ENCODE measurements at regions not wholly inside any gene's neighbourhood (a gene's known extent, or its start where the extent isn't known, plus 50 kb on each side); places are given as distances from the start of the nearest gene placed in this dataset.
A peak's percentile ranks its signal among the peaks of the same experiment; 100 is the strongest.
"Not testable (repeated sequence)": the region's sequence is repeated elsewhere in the genome, so short reads cannot be mapped to it uniquely, and the experiment has no call there.

DNA sequence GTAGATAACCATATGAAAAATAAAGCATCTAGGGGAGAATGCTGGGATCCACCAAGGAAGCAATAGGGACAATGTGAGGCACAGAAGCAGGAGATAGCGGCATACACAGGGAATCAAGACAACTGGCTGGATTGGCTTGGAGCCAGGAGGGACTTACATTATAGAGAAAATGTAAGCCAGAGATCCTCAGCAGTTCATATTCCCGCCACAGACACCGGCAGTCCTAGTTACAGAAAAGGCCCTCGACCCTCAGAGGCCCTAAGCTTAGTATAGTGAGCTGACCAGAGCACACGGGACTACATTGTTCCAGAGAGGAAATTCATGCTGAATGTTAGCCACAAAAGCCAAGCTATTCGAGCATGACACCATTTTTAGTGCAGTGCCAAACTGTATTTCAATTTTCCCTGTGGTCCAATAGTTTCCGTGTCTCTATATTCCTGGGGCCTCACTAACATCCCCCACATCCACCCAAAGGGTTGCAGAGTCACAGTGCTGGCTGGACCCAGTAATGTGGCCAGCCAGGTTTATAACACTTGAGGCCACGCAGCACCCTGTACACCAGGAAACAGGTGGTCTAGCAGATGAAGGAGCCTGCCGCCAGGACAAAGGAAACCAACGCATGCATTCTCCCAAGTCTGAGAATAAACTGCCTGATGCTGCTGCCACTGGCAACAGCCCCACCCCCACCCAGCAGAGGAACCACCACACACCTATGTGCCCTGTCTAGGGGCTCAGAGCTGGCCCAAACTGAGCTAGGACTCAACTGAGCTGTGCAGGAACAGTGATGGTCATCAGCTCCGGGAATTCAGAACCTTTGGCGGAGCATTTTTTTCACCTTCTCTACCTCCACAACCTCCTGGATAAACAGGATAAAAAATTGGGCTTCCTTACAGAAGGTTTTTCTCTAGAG, 693.2 kb upstream of the CHD1 start:
- no peaks in the 10 kb centered on the region for H3K4me1 Mint-ChIP-seq
- H3K9me3 Mint-ChIP-seq: peaks cover 10 to 11% of the 10 kb centered on the region in 2 donors
- DNase-seq (no peak), ATAC-seq (no peak)
- H3K4me3 Mint-ChIP-seq: no peak overlapping the region
- H3K27me3 Mint-ChIP-seq: no peaks in the 10 kb centered on the region
- no peak overlapping the region for H3K27ac Mint-ChIP-seq

DNA sequence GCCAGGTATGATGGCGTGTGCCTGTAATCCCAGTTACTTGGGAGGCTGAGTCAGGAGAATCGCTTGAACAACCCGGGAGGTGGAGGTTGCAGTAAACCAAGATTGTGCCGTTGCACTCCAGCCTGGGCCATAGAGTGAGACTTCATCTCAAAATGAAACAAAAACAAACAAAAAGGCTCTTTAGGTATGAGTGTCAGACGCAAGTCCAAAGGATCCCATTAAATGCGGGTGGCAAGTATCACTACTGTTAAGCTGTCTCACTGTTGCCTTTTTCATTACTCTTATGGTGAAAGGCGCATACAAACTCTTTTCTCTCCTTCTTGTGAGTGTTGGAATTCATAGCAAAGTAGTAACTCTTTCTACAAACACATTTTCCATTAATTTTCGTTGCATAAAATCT, 688.5 kb upstream of the CHD1 start:
- H3K4me1 Mint-ChIP-seq: no peaks in the 10 kb centered on the region
- no peaks in the 10 kb centered on the region for H3K27me3 Mint-ChIP-seq
- peaks cover 0 to 6% of the 10 kb centered on the region in 2 donors for H3K9me3 Mint-ChIP-seq
- ATAC-seq (no peak), DNase-seq (no peak)
- no peak overlapping the region for H3K4me3 Mint-ChIP-seq
- no peak overlapping the region for H3K27ac Mint-ChIP-seq

DNA sequence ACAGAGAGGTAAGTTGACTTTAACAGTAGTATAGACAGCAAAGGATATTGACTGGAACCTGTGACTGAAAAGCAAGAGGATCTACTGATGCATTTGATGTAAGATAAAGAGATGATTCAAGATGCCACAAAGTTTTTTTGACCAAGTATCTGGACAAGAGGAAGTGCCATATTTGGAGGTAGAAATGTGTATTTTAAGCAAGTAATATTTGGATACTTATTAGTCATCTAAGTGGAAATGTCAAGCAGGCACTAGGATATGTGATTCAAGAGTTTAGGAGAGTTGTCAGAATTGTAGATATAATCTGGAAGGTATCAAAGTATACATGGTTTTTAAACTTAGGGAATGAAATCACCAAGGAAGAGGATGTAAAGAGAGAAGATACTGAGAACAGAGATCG, 686.1 kb upstream of the CHD1 start:
- no peak for ATAC-seq
- H3K27me3 Mint-ChIP-seq: no peaks in the 10 kb centered on the region
- DNase-seq: no peak
- H3K4me3 Mint-ChIP-seq: no peak overlapping the region
- H3K27ac Mint-ChIP-seq: no peak overlapping the region
- H3K4me1 Mint-ChIP-seq: no peaks in the 10 kb centered on the region
- peaks cover 0 to 6% of the 10 kb centered on the region in 2 donors for H3K9me3 Mint-ChIP-seq

DNA sequence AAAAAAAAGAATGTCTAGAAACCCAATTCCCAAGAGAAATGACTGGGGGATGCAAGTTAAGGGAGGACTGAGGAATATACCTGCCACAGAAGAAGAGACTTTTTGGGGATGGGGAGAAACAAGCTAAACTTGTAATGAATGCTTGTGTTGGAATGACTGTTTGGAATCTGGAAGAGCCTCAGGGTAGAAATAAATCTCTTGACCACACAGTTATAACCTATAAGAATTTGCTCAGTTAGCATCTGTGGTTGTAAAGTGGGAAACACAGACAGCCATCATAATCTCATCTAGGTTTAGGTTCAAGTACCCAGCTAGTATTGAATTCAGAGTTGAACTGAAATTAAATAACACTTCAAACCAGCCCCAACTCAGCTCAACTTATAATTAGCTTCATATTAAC, 678.3 kb upstream of the CHD1 start:
- Mint-ChIP-seq H3K9me3 (no peaks in the 10 kb centered on the region), H3K27ac (no peak overlapping the region), H3K4me1 (no peaks in the 10 kb centered on the region), H3K27me3 (no peaks in the 10 kb centered on the region), H3K4me3 (no peak overlapping the region)
- ATAC-seq: no peak
- DNase-seq: no peak

DNA sequence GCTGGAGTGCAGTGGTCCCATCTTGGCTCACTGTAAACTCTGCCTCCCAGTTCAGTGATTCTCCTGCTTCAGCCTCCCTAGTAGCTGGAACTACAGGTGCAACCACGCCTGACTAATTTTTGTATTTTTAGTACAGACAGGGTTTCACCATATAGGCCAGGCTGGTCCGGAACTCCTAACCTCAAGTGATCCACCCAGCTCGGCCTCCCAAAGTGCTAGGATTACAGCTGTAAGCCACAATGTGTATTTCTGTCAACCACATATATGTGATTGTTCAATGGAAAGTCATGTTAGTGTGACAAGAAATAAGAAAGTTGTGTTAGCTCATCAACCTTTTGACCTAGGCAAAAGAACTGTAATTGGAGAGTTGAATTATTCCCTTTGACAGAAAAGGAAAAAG, 677.1 kb upstream of the CHD1 start:
- Mint-ChIP-seq H3K4me3 (no peak overlapping the region), H3K27ac (no peak overlapping the region), H3K27me3 (no peaks in the 10 kb centered on the region), H3K4me1 (no peaks in the 10 kb centered on the region), H3K9me3 (peaks cover 0 to 5% of the 10 kb centered on the region in 2 donors)
- ATAC-seq (no peak), DNase-seq (no peak)

DNA sequence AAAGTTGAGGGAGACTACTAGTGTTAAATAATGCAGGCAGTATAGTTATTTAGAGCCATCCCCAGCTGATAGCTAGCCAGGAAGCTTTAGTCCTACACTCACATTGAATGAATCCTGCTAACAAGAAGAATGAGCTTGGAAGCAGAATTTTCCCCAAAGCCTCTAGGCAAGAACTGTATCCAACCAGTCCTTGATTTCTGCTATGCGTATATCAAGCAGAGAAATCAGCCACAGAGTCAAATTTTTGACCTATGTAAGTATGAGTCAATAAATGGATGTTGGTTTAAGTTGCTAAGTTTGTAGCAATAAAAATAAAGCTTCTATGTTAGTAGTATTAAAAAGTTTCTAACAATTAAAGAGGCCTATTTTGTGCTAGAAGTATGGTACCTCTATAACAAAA, 672.1 kb upstream of the CHD1 start:
- no peak overlapping the region for H3K27ac Mint-ChIP-seq
- no peak overlapping the region for H3K4me3 Mint-ChIP-seq
- no peaks in the 10 kb centered on the region for H3K4me1 Mint-ChIP-seq
- ATAC-seq (no peak), DNase-seq (no peak)
- peaks cover 0 to 10% of the 10 kb centered on the region in 2 donors for H3K9me3 Mint-ChIP-seq
- H3K27me3 Mint-ChIP-seq: no peaks in the 10 kb centered on the region

DNA sequence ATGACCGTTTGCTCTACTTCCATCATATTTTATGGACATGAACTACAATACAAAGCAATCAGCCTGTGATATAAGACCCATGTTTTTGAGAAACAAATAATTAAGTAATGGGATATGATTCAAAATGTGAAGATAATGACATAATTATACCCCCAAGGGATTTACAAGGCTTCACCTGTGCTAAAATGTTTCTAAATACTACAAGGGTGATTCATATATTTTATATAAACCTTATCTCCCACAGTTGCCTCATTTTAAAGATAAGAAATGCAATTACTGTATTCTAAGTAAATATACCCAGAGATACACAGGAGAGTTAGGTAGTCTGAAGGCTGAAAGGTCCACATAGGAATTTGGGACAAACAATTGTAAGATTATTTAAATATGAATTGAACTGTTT, 662.0 kb upstream of the CHD1 start:
- ATAC-seq: no peak
- Mint-ChIP-seq H3K27me3 (no peaks in the 10 kb centered on the region), H3K27ac (no peak overlapping the region), H3K4me1 (no peaks in the 10 kb centered on the region), H3K4me3 (no peak overlapping the region), H3K9me3 (peaks cover 0 to 16% of the 10 kb centered on the region in 2 donors)
- no peak for DNase-seq

DNA sequence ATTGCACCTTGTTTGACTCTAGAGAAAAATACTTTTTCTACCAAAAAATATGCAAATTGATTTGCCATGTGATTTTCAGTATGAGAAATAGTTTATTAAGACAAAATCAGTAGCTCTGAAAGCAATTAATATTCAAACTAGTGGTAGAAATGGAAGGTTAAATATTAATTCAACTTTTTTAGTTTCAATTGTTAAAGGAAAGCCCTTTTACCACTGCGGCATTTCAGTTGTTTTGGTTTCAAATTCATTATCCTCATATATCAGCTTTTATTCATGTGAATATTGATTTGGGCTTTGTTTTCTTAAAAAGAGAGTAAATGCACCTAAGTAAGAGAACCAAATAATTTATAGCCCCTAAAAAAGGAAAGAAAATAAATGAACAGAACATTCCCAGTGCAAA, 660.6 kb upstream of the CHD1 start:
- Mint-ChIP-seq H3K9me3 (peaks cover 0 to 8% of the 10 kb centered on the region in 2 donors), H3K4me3 (no peak overlapping the region), H3K27me3 (no peaks in the 10 kb centered on the region), H3K4me1 (no peaks in the 10 kb centered on the region), H3K27ac (no peak overlapping the region)
- DNase-seq: no peak
- no peak for ATAC-seq

DNA sequence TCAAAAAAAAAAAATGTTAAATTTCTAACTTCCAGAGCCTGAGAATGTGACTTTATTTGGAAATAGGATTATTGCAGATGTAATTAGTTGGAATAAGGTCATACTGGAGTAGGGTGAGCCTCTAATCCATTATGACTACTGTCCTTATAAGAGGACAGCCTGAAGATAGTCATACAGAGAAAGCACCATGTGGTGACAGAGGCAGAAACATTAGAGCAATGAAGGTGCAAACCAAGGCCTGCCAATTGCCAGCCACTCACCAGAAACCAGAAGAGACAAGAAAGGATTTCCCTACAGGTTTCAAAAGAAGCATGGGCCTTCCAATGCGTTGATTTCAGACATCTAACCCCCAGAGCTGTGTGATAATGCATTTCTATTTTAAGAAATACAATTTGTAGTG, 659.2 kb upstream of the CHD1 start:
- H3K27me3 Mint-ChIP-seq: no peaks in the 10 kb centered on the region
- no peak for DNase-seq

DNA sequence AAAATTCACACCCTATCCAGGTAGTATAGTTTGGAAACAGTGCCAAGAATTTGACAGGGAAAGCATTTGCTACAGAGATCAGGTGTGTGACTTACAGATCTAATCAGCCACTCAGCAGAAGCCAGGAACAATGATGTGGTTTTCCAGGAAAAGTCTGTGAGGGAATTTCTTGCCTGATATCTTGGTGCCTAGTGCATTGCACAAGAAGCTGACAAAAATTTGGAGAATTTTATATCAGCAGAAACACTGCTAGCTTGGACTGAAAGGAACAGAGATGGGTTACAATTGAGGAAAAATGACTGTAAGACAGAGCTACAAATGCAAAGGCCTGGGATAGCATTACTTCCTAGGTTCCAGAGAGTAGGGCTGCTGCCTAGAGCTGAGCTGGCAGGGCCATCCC, 658.1 kb upstream of the CHD1 start:
- H3K9me3 Mint-ChIP-seq: no peaks in the 10 kb centered on the region
- ATAC-seq: no peak
- DNase-seq: no peak
- H3K4me1 Mint-ChIP-seq: no peaks in the 10 kb centered on the region
- H3K4me3 Mint-ChIP-seq: no peak overlapping the region
- no peaks in the 10 kb centered on the region for H3K27me3 Mint-ChIP-seq
- H3K27ac Mint-ChIP-seq: peak overlapping the region in 1 of 2 donors; percentile 77

More for the DNA sequence above, 659.2 kb upstream of the CHD1 start:
- Mint-ChIP-seq H3K9me3 (no peaks in the 10 kb centered on the region), H3K4me3 (no peak overlapping the region), H3K4me1 (no peaks in the 10 kb centered on the region), H3K27ac (no peak overlapping the region)
- ATAC-seq: no peak

DNA sequence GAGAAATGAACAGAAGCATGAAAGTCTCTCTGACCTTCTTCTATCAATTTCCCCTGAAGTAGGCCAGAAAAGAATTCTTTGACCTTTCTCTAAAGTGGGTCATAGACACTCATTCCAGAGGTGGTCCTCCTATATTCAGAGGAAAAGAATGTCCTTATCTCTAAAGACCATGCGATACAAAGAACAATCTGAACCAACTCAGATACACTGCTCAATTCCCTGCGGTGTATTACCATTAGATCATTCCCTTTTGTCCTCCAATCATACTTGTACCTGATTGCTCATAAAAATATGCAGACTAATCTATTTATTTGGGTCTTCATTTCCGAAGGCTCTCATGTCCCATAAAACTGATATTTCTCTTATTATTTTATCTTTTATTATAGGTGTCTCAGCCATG, 652.4 kb upstream of the CHD1 start:
- not testable (repeated sequence) for ATAC-seq, H3K27me3 Mint-ChIP-seq, H3K4me1 Mint-ChIP-seq, H3K4me3 Mint-ChIP-seq, DNase-seq, H3K27ac Mint-ChIP-seq, H3K9me3 Mint-ChIP-seq

DNA sequence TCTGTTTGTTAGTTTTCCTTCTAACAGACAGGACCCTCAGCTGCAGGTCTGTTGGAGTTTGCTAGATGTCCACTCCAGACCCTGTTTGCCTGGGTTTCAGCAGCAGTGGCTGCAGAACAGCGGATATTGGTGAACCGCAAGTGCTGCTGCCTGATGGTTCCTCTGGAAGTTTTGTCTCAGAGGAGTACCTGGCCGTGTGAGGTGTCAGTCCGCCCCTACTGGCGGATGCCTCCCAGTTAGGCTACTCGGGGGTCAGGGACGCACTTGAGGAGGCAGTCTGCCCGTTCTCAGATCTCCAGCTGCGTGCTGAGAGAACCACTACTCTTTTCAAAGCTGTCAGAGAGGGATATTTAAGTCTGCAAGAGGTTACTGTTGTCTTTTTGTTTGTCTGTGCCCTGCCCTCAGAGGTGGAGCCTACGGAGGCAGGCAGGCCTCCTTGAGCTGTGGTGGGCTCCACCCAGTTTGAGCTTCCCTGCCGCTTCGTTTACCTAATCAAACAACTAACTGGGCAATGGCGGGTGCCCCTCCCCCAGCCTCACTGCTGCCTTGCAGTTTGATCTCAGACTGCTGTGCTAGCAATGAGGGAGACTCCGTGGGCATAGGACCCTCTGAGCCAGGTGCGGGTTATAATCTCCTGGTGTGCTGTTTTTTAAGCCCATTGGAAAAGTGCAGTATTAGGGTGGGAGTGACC, 634.3 kb upstream of the CHD1 start:
- H3K4me1 Mint-ChIP-seq, H3K4me3 Mint-ChIP-seq, DNase-seq, H3K27ac Mint-ChIP-seq, H3K9me3 Mint-ChIP-seq, ATAC-seq, H3K27me3 Mint-ChIP-seq: not testable (repeated sequence)

DNA sequence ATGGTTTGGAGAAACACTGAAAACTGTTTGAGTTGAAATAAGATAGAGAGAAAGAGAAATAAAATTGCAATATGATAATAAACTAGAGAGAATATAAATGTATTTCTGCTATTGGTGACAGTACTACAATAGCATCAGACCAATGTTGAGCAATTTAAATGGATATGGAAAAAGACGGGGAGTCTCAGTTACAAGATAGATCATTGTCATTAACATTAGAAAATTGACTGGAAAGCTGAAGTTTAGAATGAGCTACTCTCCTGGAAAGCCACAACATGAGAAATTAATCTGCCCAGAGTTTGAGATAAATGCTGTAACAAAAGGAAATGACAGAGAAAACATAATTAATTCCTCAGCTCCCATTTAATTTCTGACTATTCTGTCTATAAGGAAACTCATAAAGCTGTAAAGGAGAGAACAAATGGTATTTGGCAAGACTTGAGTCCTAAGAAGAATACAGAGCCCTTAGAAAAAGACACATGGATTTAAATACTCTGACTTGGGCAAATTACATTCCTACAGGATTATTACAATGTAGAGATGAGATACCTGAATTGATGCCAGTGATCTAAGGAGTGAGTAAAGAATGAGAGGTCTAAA, 624.5 kb upstream of the CHD1 start:
- no peak overlapping the region for H3K4me3 Mint-ChIP-seq
- ATAC-seq: no peak
- H3K27me3 Mint-ChIP-seq: no peaks in the 10 kb centered on the region
- no peaks in the 10 kb centered on the region for H3K9me3 Mint-ChIP-seq
- no peak for DNase-seq
- H3K4me1 Mint-ChIP-seq: no peaks in the 10 kb centered on the region
- no peak overlapping the region for H3K27ac Mint-ChIP-seq

DNA sequence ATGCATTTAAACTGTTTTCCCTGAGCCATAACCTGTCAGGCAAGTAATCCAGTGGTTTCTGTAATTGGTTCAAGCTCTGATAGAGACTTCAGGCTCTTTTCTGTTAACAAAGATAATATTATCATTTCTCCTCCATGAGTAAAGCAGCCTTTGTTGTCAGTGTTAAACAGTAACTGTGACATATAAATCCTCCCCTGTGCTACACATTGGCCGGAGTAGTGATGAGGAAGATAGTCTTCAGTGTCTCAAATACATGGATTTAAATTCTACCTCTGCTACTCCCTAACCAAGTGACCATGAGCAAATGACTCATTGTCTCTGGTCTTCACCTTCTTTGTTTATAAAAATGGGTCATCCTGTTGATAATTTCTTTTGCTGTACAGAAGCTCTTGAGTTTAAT, 615.5 kb upstream of the CHD1 start:
- H3K27me3 Mint-ChIP-seq: no peaks in the 10 kb centered on the region
- no peaks in the 10 kb centered on the region for H3K4me1 Mint-ChIP-seq
- no peak overlapping the region for H3K4me3 Mint-ChIP-seq
- no peak overlapping the region for H3K27ac Mint-ChIP-seq
- DNase-seq (no peak), ATAC-seq (no peak)
- H3K9me3 Mint-ChIP-seq: no peaks in the 10 kb centered on the region

DNA sequence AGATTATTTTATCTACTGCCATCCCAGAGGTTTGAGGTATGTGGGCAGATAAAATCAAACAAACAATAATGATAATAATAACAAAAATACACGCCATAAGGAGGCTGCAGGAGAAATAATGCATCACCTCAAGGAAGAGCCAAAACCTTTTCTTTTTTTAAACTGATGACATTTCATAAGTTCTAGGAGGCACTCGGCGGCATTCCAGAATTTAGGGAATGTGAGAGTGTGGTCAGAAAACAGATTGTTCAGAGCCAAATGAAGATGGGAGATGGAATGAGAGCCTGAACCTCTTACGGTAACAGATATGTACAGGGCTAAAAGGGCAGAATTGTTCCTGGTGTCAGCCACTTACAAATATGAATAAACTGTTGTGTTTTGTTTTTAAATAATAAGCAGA, 615.0 kb upstream of the CHD1 start:
- DNase-seq (no peak), ATAC-seq (no peak)
- H3K4me1 Mint-ChIP-seq: no peaks in the 10 kb centered on the region
- H3K9me3 Mint-ChIP-seq: no peaks in the 10 kb centered on the region
- H3K4me3 Mint-ChIP-seq: no peak overlapping the region
- H3K27ac Mint-ChIP-seq: no peak overlapping the region
- H3K27me3 Mint-ChIP-seq: no peaks in the 10 kb centered on the region

DNA sequence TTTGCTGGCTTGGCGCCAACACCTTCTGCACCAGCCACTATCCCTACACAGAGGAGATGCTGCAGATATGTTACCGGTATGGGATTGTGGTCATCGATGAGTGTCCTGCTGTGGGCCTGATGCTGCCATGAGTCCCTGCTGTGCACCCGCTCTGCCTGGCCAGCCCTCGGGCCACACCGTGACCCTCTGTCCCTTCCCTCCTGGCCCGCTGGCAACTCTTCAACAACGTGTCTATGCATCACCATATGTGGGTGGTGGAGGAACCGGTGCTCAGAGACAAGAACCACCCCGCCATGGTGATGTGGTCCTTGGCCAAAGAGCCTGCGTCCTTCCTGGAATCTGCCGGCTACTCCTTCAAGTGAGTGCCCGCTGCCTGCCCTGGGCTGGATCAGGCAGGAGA, 605.4 kb upstream of the CHD1 start:
- not testable (repeated sequence) for H3K27me3 Mint-ChIP-seq, DNase-seq, H3K4me1 Mint-ChIP-seq, H3K27ac Mint-ChIP-seq, H3K9me3 Mint-ChIP-seq, H3K4me3 Mint-ChIP-seq
- peak; percentile 23 for ATAC-seq

Measured in stimulated activated naive CD8-positive, alpha-beta T cell treated with anti-CD3 and anti-CD28 coated beads, Interleukin-15, amount 100 ng/mL, for 72 hours (primary cell).